NT2/D1 (cell line): ENCODE measurements at regions not wholly inside any gene's neighbourhood (a gene's known extent, or its start where the extent isn't known, plus 50 kb on each side); places are given as distances from the start of the nearest gene placed in this dataset.

Source experiments
- SUZ12 ChIP-seq: IDR thresholded peaks from 2 replicates; pipeline ENCODE4 v1.6.1; 2011; ENCODE audit not compliant: insufficient read length, insufficient read depth; ENCODE audit errors: extremely low read depth
- ZNF274 ChIP-seq: IDR thresholded peaks from 2 replicates; pipeline ENCODE4 v1.6.1; 2011; ENCODE audit warnings: mild to moderate bottlenecking, low read depth, low read length

GRCh38 chr7:115548756-115549155, 481.8 kb downstream of the TFEC start:
- TF ChIP-seq ZNF274 (no peak), SUZ12 (no peak)
